Hepatic stellate cell (primary cell): ENCODE measurements at regions not wholly inside any gene's neighbourhood (a gene's known extent, or its start where the extent isn't known, plus 50 kb on each side); places are given as distances from the start of the nearest gene placed in this dataset.

Experiments
- DNase-seq: peaks from one replicate; pipeline ENCODE4 v3.0.0; 2011; ENCODE audit warnings: low spot score

- no peak for DNase-seq
These were observed 207.0 kb upstream of the FOXA2 start for GRCh38 chr20:22791396-22791795.

- no peak for DNase-seq
These were observed 207.6 kb upstream of the FOXA2 start for GRCh38 chr20:22791877-22792525.

GRCh38 chr20:22794200-22794599 lies 209.8 kb upstream of the FOXA2 start:
- no peak for DNase-seq

- DNase-seq = no peak
These were observed 211.1 kb upstream of the FOXA2 start for GRCh38 chr20:22795433-22795832.

- DNase-seq = peak; percentile 67
These were observed 211.5 kb upstream of the FOXA2 start for GRCh38 chr20:22795871-22796270.

- DNase-seq = peak; percentile 35
These were observed 212.2 kb upstream of the FOXA2 start for GRCh38 chr20:22796469-22797077.

GRCh38 chr20:22797103-22797502 lies 212.7 kb upstream of the FOXA2 start:
- no peak for DNase-seq

GRCh38 chr20:22799687-22800086 lies 215.3 kb upstream of the FOXA2 start:
- DNase-seq = no peak

GRCh38 chr20:22800129-22800528 lies 215.8 kb upstream of the FOXA2 start:
- DNase-seq = no peak

GRCh38 chr20:22801528-22801927 lies 217.2 kb upstream of the FOXA2 start:
- no peak for DNase-seq

GRCh38 chr20:22802296-22802695 lies 217.9 kb upstream of the FOXA2 start:
- DNase-seq = no peak

- peak; percentile 38 for DNase-seq
These were observed 220.8 kb upstream of the FOXA2 start for GRCh38 chr20:22805219-22805618.

- DNase-seq = no peak
These were observed 221.6 kb upstream of the FOXA2 start for GRCh38 chr20:22805996-22806395.

GRCh38 chr20:22807045-22807444 lies 222.7 kb upstream of the FOXA2 start:
- DNase-seq = no peak

- DNase-seq = no peak
These were observed 223.4 kb upstream of the FOXA2 start for GRCh38 chr20:22807646-22808244.

- no peak for DNase-seq
These were observed 224.3 kb upstream of the FOXA2 start for GRCh38 chr20:22808628-22809027.

GRCh38 chr20:22810030-22810429 lies 225.1 kb upstream of the SSTR4 start:
- DNase-seq = no peak

GRCh38 chr20:22810626-22811569 lies 224.2 kb upstream of the SSTR4 start:
- no peak for DNase-seq

- no peak for DNase-seq
These were observed 220.5 kb upstream of the SSTR4 start for GRCh38 chr20:22814471-22815205.

GRCh38 chr20:22815206-22815551 lies 219.9 kb upstream of the SSTR4 start:
- DNase-seq = no peak

GRCh38 chr20:22815603-22816315 lies 219.4 kb upstream of the SSTR4 start:
- no peak for DNase-seq
